Vagina (tissue), 2 donors: ENCODE measurements at regions not wholly inside any gene's neighbourhood (a gene's known extent, or its start where the extent isn't known, plus 50 kb on each side); places are given as distances from the start of the nearest gene placed in this dataset.

Experiments
- CTCF ChIP-seq, 3 experiments: fragments of 450-650 bp in 2 of 3; fragments of 200-600 bp in 1 of 3; sonication (generic) in 1 of 3; IDR thresholded peaks; one replicate each; pipeline ENCODE4 v1.5.1; 2017 to 2019; ENCODE audit warnings: antibody characterized with exemption in 3 of 3, mild to moderate bottlenecking in 2 of 3, moderate library complexity in 2 of 3
- POLR2A ChIP-seq, 2 donors: fragments of 450-650 bp; IDR thresholded peaks; one replicate each; pipeline ENCODE4 v1.6.1; 2017; ENCODE audit warnings: antibody characterized with exemption in 2 of 2, mild to moderate bottlenecking in 2 of 2, moderate library complexity in 2 of 2
- POLR2AphosphoS5 ChIP-seq, 2 donors: sonication (generic); formaldehyde crosslinking; IDR thresholded peaks; one replicate each; pipeline ENCODE4 v1.9.0; 2017; ENCODE audit warnings: antibody characterized with exemption in 2 of 2, mild to moderate bottlenecking in 2 of 2, low read depth in 1 of 2; ENCODE audit not compliant: insufficient read depth in 1 of 2

- no peak for TF ChIP-seq CTCF (IDR thresholded peaks at IDR 0.05)
- no peak for TF ChIP-seq POLR2AphosphoS5 (IDR thresholded peaks at IDR 0.05; ENCODE audit: insufficient read depth in 1 of 2, low read depth in 1 of 2)
- TF ChIP-seq POLR2A (IDR thresholded peaks at IDR 0.05), result no peak
Observed at GRCh38 chr4:96744676-96745075, 904.8 kb downstream of the PDHA2 start.
